Transverse colon (tissue), 4 donors: ENCODE measurements at regions not wholly inside any gene's neighbourhood (a gene's known extent, or its start where the extent isn't known, plus 50 kb on each side); places are given as distances from the start of the nearest gene placed in this dataset.

ENCODE experiments used
- DNase-seq: peaks from one replicate; pipeline ENCODE4 v3.0.0-alpha.2; 2019
- H3K27ac ChIP-seq, 4 donors: fragments of 200-600 bp; sonication (generic); 2 replicates each; pipeline ENCODE4 v1.5.1; 2016 to 2018; ENCODE audit warnings: inconsistent platforms in 4 of 4
- H3K27me3 ChIP-seq: fragments of 200-600 bp; sonication (generic); 2 replicates; pipeline ENCODE4 v1.5.1; 2017; ENCODE audit warnings: inconsistent platforms
- H3K36me3 ChIP-seq, 4 donors: fragments of 200-600 bp; sonication (generic); 2 replicates each; pipeline ENCODE4 v1.5.1; 2017 to 2019; ENCODE audit warnings: inconsistent platforms in 4 of 4
- H3K4me1 ChIP-seq, 4 donors: fragments of 200-600 bp; sonication (generic); 2 replicates each; pipeline ENCODE4 v1.5.1; 2017 to 2020; ENCODE audit warnings: inconsistent platforms in 4 of 4
- H3K4me3 ChIP-seq, 4 donors: fragments of 200-600 bp; sonication (generic); 1 replicate in 1 of 4; 2 replicates in 3 of 4; pipeline versions ENCODE4 v1.5.1 to v1.6.1; 2017 to 2019; ENCODE audit warnings: inconsistent platforms in 4 of 4
- H3K9me3 ChIP-seq, 2 donors: fragments of 200-600 bp; sonication (generic); 2 replicates each; pipeline ENCODE4 v1.5.1; 2017 to 2019; ENCODE audit warnings: inconsistent platforms in 2 of 2
- EP300 ChIP-seq: sonication (generic); formaldehyde crosslinking; IDR thresholded peaks from one replicate; pipeline ENCODE4 v1.6.1; 2017; ENCODE audit warnings: antibody characterized with exemption, low read depth
- POLR2A ChIP-seq: fragments of 450-650 bp; IDR thresholded peaks from one replicate; pipeline ENCODE4 v1.6.1; 2016; ENCODE audit warnings: antibody characterized with exemption, mild to moderate bottlenecking, moderate library complexity
- POLR2AphosphoS5 ChIP-seq, 3 donors: sonication (generic); formaldehyde crosslinking; IDR thresholded peaks; one replicate each; pipeline ENCODE4 v1.6.1; 2016; ENCODE audit warnings: antibody characterized with exemption in 3 of 3
- WGBS, 2 donors: methylation state at CpG; one replicate each; pipeline ENCODE4 v1.1.5; 2018; ENCODE audit warnings: low coverage in 1 of 2; 5-methylcytosine and 5-hydroxymethylcytosine counted together
- in situ Hi-C, 4 donors: fragments of 200-750 bp; cut with MboI; loops; one replicate each; pipeline versions ENCODE4 v1.15.0 to v1.15.1; 2017; ENCODE audit warnings: low sequenced_read_pairs in 3 of 4, low pct_ligation_motif_present in 1 of 4, low pct_unique_long_range_greater_than_20kb in 1 of 4
- intact Hi-C: fragments of 100-400 bp; cut with DNase I; formaldehyde crosslinking; loops from one replicate; pipeline ENCODE4 v1.15.1; 2023; ENCODE audit warnings: low total_unique reads
- TF ChIP-seq, protein P1 (sequence below), 5 experiments: fragments of 200-600 bp in 3 of 5; fragments of 450-650 bp in 2 of 5; sonication (generic) in 3 of 5; IDR thresholded peaks; 1 replicate in 2 of 5; 2 replicates in 3 of 5; pipeline ENCODE4 v1.5.1; 2016 to 2017; ENCODE audit warnings: antibody characterized with exemption in 5 of 5, inconsistent platforms in 3 of 5, mild to moderate bottlenecking in 2 of 5, moderate library complexity in 1 of 5

DNA sequence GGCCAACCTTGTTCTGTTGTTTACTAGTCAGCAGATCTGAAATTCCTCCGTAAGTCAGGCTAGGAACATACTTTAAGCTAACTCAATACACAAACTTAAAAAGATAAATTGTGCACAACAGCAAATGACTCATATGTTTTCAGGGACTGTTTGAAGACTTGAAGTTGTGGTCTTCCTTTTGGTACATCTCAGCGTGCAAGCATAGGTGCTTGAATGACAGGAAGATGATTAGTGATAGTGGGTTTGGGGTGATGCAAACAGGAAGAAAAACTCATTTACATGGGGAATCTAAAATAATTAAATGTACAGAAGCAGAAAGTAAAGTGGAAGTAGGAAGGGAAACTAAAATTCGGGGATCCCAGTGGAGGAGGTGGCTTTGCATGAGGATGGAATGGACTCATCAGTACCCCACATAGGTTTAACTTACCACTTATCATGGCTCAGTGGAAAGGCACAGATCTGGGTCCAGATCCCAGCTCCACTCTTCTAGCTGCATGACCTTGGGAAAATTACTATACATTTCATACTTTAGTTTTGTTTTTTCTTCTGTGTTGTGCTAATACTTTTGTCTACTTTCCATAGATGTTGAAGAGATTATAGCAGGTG is 122.3 kb downstream of the XCL2 start:
- TF ChIP-seq POLR2A = no peak
- TF ChIP-seq, protein P1, sequence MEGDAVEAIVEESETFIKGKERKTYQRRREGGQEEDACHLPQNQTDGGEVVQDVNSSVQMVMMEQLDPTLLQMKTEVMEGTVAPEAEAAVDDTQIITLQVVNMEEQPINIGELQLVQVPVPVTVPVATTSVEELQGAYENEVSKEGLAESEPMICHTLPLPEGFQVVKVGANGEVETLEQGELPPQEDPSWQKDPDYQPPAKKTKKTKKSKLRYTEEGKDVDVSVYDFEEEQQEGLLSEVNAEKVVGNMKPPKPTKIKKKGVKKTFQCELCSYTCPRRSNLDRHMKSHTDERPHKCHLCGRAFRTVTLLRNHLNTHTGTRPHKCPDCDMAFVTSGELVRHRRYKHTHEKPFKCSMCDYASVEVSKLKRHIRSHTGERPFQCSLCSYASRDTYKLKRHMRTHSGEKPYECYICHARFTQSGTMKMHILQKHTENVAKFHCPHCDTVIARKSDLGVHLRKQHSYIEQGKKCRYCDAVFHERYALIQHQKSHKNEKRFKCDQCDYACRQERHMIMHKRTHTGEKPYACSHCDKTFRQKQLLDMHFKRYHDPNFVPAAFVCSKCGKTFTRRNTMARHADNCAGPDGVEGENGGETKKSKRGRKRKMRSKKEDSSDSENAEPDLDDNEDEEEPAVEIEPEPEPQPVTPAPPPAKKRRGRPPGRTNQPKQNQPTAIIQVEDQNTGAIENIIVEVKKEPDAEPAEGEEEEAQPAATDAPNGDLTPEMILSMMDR (IDR thresholded peaks at IDR 0.05) = no peak
- intact Hi-C loops (no loop called here), in situ Hi-C loops (loop anchor here in 1 of 4 donors (10.0 kb wide), 1 partner anchor 153 kb away; the partner anchor contains the start of gene XCL1)
- no peaks in the 10 kb centered on the region for H3K27me3 ChIP-seq
- no peak overlapping the region for H3K4me3 ChIP-seq
- 65 to 75% methylated on average over 2 to 3 of the region's 3 CpGs for WGBS, 2 donors
- H3K27ac ChIP-seq = peak overlapping the region in 1 of 4 donors; percentile 27
- peaks cover 0 to 4% (median 0%) of the 10 kb centered on the region in 4 donors for H3K4me1 ChIP-seq
- no peak for DNase-seq
- H3K9me3 ChIP-seq = no peaks in the 10 kb centered on the region
- no peaks in the 10 kb centered on the region for H3K36me3 ChIP-seq

DNA sequence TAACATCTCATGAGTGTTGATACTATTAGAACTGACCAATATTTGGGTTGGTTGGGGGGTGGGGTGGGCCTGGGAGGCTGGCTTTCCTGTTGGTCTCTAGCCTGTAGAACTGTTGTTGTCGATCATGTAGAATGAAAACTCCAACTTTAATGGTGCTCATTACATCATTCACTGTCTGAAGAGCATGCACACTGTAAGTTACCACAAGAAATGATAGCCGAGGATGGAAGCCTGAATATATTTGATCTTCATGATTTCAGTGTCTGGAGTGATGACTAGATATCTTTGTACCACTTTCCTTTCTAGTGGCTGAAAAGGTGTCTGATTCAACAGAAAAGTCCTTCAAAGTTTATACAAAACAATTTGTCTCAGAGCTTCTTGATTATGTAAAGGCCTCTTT is 123.6 kb downstream of the XCL2 start:
- no peaks in the 10 kb centered on the region for H3K27me3 ChIP-seq
- DNase-seq = no peak
- no peaks in the 10 kb centered on the region for H3K9me3 ChIP-seq
- intact Hi-C loops (no loop called here), in situ Hi-C loops (loop anchor here in 1 of 4 donors (10.0 kb wide), 1 partner anchor 155 kb away; the partner anchor contains the start of gene XCL1)
- H3K4me1 ChIP-seq = peaks cover 0 to 4% (median 0%) of the 10 kb centered on the region in 4 donors
- no peaks in the 10 kb centered on the region for H3K36me3 ChIP-seq
- 74 to 100% methylated on average over 1 to 2 of the region's 2 CpGs for WGBS, 2 donors
- TF ChIP-seq POLR2A (no peak), EP300 (no peak), POLR2AphosphoS5 (IDR thresholded peaks at IDR 0.05) (no peak)
- TF ChIP-seq, protein P1 (IDR thresholded peaks at IDR 0.05) = no peak
- no peak overlapping the region for H3K27ac ChIP-seq
- H3K4me3 ChIP-seq = no peak overlapping the region

DNA sequence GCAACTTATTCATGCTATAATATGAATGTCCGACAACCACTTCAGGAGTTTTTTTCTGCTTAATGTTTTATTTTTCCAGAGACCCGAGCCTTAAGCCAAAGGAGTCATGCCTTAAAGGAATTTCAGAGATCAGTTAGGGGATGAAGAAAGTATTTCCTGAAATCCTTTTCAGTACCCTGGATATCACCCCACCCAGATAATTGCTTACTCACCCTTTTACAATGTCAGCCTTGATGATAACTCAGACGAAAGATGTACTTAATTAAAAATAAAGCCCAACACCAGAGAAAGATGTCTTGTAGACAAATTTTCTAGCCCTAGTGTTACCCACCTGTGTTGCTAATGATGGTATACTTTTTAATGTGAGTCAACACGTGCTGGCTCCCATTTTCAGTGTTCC is 124.1 kb downstream of the XCL2 start:
- TF ChIP-seq, protein P1 (IDR thresholded peaks at IDR 0.05) = no peak
- TF ChIP-seq POLR2A (no peak), EP300 (no peak)
- WGBS, 2 donors = 80 to 81% methylated on average over 4 of the region's 4 CpGs
- Histone ChIP-seq H3K4me1 (peaks cover 0 to 4% (median 0%) of the 10 kb centered on the region in 4 donors), H3K36me3 (no peaks in the 10 kb centered on the region), H3K4me3 (no peak overlapping the region), H3K9me3 (no peaks in the 10 kb centered on the region), H3K27ac (no peak overlapping the region), H3K27me3 (no peaks in the 10 kb centered on the region)
- intact Hi-C loops = no loop called here
- in situ Hi-C loops = loop anchor here in 1 of 4 donors (10.0 kb wide), 1 partner anchor 155 kb away; the partner anchor contains the start of gene XCL1
- DNase-seq = no peak

DNA sequence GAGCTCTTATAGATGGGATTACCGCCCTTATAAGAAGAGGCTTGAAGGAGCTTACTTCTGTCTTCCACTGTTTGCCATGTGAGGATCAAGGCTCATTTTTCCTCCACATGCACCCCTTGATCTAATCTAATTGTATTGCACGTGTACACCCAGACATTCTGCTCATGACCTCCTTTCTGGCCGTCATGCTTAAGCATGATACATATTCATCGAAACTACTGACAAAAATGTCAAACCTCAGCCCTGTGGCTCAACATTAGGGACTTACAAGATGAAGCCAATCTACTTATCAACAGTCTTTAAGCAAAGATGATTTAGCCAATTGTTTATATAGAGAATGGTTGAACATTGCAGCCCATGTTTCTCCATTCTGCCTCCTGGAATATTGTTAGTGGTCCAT is 127.6 kb downstream of the XCL2 start:
- Histone ChIP-seq H3K36me3 (no peaks in the 10 kb centered on the region), H3K27me3 (no peaks in the 10 kb centered on the region), H3K27ac (no peak overlapping the region), H3K9me3 (no peaks in the 10 kb centered on the region), H3K4me1 (no peaks in the 10 kb centered on the region), H3K4me3 (no peak overlapping the region)
- intact Hi-C loops (no loop called here), in situ Hi-C loops (no loop called here)
- no peak for TF ChIP-seq EP300
- WGBS, 2 donors = 86 to 96% methylated on average over 2 to 4 of the region's 4 CpGs
- no peak for DNase-seq

DNA sequence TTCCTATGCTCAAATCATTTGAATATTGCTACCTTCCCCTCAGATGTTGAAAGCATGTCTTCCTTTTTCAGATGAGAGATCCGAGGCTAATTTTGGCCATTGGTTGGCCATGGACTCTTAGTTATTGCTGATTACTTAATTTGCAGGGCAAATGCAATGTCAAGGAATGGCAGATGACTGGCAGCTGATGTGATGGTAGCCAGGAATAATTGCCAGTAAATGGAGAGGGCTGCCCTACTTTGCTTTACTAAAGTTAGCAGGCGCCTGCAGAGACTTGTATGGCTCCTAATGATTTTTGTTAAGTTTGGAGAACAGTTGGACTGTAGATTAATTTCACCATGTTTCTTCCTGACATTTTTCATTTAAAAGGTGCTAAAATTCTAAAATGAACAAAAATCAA is 128.9 kb downstream of the XCL2 start:
- intact Hi-C loops = no loop called here
- WGBS, 2 donors = 89 to 100% methylated on average over 1 to 2 of the region's 2 CpGs
- no peak overlapping the region for H3K4me3 ChIP-seq
- H3K27ac ChIP-seq = no peak overlapping the region
- H3K27me3 ChIP-seq = no peaks in the 10 kb centered on the region
- no peak for DNase-seq
- in situ Hi-C loops = no loop called here
- no peaks in the 10 kb centered on the region for H3K36me3 ChIP-seq
- TF ChIP-seq, protein P1 (IDR thresholded peaks at IDR 0.05) = no peak
- no peak for TF ChIP-seq POLR2AphosphoS5 (IDR thresholded peaks at IDR 0.05)
- H3K9me3 ChIP-seq = no peaks in the 10 kb centered on the region
- H3K4me1 ChIP-seq = no peaks in the 10 kb centered on the region
